SK-N-SH (cell line): ENCODE measurements at regions not wholly inside any gene's neighbourhood (a gene's known extent, or its start where the extent isn't known, plus 50 kb on each side); places are given as distances from the start of the nearest gene placed in this dataset.

Experiments
- CHD2 ChIP-seq: fragments of 150-350 bp; IDR thresholded peaks from 2 replicates; pipeline ENCODE4 v1.6.1; 2018; ENCODE audit warnings: low read length; ENCODE audit not compliant: partially characterized antibody
- FOXM1 ChIP-seq: IDR thresholded peaks from 2 replicates; pipeline ENCODE4 v1.4.0; 2012; ENCODE audit warnings: low read depth, mild to moderate bottlenecking
- POLR2AphosphoS5 ChIP-seq: IDR thresholded peaks from 2 replicates; pipeline ENCODE4 v1.6.1; 2012; ENCODE audit warnings: low read depth, low read length
- TAF1 ChIP-seq: IDR thresholded peaks from 2 replicates; pipeline ENCODE4 v1.6.1; 2012; ENCODE audit warnings: low read depth, mild to moderate bottlenecking, low read length, moderate library complexity, borderline replicate concordance
- YY1 ChIP-seq: IDR thresholded peaks from 2 replicates; pipeline ENCODE4 v1.4.0; 2012; ENCODE audit warnings: low read depth, mild to moderate bottlenecking
- TF ChIP-seq, protein P1 (sequence below): fragments of 200-600 bp; sonication (generic); IDR thresholded peaks from 2 replicates; pipeline ENCODE4 v1.6.1; 2017; ENCODE audit warnings: antibody characterized with exemption, mild to moderate bottlenecking, moderate library complexity
- TF ChIP-seq, protein P2 (sequence below): fragments of 150-350 bp; IDR thresholded peaks from 2 replicates; pipeline ENCODE4 v1.6.1; 2017; ENCODE audit warnings: antibody characterized with exemption, low read length, low read depth, borderline replicate concordance

DNA sequence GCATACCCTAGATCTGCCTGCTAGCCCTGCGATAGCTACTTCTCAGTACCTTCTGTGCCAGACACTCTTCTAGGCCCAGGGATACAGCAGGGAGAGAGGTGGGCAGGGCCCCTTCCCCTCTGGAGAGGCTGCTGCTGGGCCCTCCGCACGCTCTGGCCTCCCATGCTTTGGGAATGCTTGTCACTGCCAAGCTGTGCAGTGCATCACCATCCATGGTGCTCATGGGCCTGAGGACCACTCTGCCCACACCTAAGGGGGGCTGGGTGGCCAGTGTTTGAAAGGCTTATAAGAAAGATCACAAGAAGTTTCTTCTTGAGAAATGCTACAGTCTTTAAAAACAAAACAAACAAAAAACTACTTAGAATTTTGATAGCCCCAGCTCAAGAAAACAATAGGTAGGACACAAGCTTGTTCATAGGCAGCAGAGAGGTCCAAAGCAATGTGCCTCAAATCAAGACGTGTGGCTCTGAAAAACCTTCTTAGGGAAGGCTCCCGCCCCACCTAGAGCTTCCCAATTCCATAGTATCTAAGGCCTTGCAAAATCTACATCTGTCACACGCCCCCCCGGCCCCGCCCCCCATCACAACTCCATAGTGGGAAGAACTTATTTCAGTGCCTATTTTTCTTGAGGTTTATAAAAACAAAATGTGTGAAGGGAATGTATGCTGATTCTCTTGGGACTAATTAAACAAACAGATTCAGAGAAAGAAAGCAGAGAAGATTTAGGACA is 145.8 kb downstream of the TM9SF2 start:
- TF ChIP-seq CHD2 (no peak), TAF1 (no peak), FOXM1 (no peak), POLR2AphosphoS5 (no peak), YY1 (no peak)
- TF ChIP-seq, protein P1, sequence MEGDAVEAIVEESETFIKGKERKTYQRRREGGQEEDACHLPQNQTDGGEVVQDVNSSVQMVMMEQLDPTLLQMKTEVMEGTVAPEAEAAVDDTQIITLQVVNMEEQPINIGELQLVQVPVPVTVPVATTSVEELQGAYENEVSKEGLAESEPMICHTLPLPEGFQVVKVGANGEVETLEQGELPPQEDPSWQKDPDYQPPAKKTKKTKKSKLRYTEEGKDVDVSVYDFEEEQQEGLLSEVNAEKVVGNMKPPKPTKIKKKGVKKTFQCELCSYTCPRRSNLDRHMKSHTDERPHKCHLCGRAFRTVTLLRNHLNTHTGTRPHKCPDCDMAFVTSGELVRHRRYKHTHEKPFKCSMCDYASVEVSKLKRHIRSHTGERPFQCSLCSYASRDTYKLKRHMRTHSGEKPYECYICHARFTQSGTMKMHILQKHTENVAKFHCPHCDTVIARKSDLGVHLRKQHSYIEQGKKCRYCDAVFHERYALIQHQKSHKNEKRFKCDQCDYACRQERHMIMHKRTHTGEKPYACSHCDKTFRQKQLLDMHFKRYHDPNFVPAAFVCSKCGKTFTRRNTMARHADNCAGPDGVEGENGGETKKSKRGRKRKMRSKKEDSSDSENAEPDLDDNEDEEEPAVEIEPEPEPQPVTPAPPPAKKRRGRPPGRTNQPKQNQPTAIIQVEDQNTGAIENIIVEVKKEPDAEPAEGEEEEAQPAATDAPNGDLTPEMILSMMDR, result no peak
- TF ChIP-seq, protein P2, sequence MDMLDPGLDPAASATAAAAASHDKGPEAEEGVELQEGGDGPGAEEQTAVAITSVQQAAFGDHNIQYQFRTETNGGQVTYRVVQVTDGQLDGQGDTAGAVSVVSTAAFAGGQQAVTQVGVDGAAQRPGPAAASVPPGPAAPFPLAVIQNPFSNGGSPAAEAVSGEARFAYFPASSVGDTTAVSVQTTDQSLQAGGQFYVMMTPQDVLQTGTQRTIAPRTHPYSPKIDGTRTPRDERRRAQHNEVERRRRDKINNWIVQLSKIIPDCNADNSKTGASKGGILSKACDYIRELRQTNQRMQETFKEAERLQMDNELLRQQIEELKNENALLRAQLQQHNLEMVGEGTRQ, result no peak
